Suprapubic skin (tissue), 3 donors: ENCODE measurements at regions not wholly inside any gene's neighbourhood (a gene's known extent, or its start where the extent isn't known, plus 50 kb on each side); places are given as distances from the start of the nearest gene placed in this dataset.

Experiments used
- POLR2A ChIP-seq, 2 donors: fragments of 450-650 bp; IDR thresholded peaks; one replicate each; pipeline ENCODE4 v1.6.1; 2017; ENCODE audit warnings: antibody characterized with exemption in 2 of 2, mild to moderate bottlenecking in 2 of 2, moderate library complexity in 2 of 2
- TF ChIP-seq, protein P1 (sequence below), 2 donors: fragments of 200-600 bp in 1 of 2; fragments of 450-650 bp in 1 of 2; sonication (generic) in 1 of 2; IDR thresholded peaks; one replicate each; pipeline ENCODE4 v1.5.1; 2016 to 2019; ENCODE audit warnings: antibody characterized with exemption in 2 of 2, mild to moderate bottlenecking in 1 of 2, moderate library complexity in 1 of 2

DNA sequence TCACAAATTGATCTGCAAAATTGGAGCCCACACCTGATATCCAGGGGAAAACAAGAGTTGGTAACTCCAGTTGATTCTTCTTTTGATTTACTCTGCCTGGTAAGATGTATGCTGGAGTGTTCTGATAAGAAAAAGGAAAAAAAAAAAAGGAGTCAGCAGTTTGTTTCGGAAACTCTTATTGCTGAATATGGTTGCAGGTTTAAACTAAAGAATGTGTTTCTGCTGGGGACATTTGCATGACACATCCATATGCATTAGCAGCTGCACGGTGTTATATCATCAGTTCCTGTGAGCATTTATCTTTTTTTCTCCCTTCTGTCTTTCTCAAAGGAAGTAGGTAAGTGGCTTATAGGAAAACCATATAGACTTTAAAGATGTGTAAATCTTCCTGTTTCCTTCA lies 418.5 kb upstream of the ESRRG start:
- TF ChIP-seq POLR2A (IDR thresholded peaks at IDR 0.05): no peak
- TF ChIP-seq, protein P1, sequence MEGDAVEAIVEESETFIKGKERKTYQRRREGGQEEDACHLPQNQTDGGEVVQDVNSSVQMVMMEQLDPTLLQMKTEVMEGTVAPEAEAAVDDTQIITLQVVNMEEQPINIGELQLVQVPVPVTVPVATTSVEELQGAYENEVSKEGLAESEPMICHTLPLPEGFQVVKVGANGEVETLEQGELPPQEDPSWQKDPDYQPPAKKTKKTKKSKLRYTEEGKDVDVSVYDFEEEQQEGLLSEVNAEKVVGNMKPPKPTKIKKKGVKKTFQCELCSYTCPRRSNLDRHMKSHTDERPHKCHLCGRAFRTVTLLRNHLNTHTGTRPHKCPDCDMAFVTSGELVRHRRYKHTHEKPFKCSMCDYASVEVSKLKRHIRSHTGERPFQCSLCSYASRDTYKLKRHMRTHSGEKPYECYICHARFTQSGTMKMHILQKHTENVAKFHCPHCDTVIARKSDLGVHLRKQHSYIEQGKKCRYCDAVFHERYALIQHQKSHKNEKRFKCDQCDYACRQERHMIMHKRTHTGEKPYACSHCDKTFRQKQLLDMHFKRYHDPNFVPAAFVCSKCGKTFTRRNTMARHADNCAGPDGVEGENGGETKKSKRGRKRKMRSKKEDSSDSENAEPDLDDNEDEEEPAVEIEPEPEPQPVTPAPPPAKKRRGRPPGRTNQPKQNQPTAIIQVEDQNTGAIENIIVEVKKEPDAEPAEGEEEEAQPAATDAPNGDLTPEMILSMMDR (IDR thresholded peaks at IDR 0.05): no peak
